Choroid plexus epithelial cell (primary cell): ENCODE measurements at regions not wholly inside any gene's neighbourhood (a gene's known extent, or its start where the extent isn't known, plus 50 kb on each side); places are given as distances from the start of the nearest gene placed in this dataset.

Experiments
- DNase-seq: peaks from one replicate; pipeline ENCODE4 v3.0.0-alpha.2; 2010; ENCODE audit warnings: low read depth
- H3K4me3 ChIP-seq: 2 replicates; pipeline ENCODE4 v1.5.1; 2011; ENCODE audit warnings: low read depth, mild to moderate bottlenecking, control low read depth, low read length, moderate library complexity
- TF ChIP-seq, protein P1 (sequence below): conservative IDR thresholded peaks from 2 replicates; pipeline ENCODE4 v1.5.1; 2011; ENCODE audit warnings: low read depth, mild to moderate bottlenecking, control low read depth, inconsistent platforms, low read length, moderate library complexity

DNA sequence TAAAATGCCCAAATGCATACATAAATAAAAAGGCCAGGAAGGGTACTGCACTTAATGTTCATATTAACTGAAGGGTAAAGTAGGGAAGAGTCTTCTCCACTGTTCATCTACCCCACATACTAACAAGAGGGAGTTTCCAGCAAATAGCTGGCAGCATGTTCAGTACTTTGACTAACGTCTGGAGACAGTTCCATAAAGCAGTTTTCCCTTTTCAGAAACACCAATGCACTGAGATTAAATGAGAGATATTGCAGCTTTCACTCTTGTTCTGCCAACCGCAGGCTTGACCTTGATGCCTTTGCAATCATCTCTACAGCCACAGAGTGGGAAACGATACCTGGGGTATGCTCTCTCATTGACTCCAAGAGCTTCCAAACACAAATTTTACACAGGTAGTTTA, 2123.1 kb upstream of the TENM3 start:
- no peak for DNase-seq
- TF ChIP-seq, protein P1, sequence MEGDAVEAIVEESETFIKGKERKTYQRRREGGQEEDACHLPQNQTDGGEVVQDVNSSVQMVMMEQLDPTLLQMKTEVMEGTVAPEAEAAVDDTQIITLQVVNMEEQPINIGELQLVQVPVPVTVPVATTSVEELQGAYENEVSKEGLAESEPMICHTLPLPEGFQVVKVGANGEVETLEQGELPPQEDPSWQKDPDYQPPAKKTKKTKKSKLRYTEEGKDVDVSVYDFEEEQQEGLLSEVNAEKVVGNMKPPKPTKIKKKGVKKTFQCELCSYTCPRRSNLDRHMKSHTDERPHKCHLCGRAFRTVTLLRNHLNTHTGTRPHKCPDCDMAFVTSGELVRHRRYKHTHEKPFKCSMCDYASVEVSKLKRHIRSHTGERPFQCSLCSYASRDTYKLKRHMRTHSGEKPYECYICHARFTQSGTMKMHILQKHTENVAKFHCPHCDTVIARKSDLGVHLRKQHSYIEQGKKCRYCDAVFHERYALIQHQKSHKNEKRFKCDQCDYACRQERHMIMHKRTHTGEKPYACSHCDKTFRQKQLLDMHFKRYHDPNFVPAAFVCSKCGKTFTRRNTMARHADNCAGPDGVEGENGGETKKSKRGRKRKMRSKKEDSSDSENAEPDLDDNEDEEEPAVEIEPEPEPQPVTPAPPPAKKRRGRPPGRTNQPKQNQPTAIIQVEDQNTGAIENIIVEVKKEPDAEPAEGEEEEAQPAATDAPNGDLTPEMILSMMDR, result no peak
- no peak overlapping the region for H3K4me3 ChIP-seq

DNA sequence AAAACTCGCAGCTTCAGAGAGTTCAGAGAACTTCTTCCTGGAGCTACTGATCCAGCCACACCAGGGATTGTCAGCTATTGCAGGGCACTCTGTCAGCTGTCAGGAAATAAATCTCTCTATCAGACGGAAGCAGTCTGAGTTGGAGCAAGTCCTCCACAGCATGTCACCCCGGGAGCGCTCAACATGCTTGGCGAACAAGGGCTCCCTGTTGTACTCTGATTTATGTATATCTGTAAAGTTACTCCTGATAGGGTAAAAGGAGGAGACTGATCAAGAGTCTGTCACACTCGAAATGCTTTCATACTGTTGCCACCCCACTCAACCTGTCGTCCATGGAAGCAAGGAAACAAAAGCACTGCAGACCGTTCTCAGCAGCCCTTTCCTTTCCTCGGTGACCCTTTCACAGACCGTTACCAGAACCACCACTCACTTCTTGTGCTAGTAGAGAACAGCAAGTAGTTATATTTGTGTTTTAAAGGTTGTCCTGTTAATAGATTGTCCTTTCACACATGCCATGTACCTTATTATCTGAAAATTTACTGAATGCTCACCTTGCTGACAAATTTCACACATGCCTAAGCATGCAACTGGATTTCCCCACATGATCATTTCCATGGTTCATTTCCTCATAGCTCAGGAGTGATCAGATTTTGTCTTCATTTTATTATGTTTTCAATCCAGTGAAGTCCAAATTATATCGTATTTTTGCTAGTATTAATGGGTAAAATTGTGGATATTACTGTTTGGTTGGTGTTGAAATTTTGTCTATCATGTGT, 2108.9 kb upstream of the TENM3 start:
- no peak overlapping the region for H3K4me3 ChIP-seq
- no peak for DNase-seq
- TF ChIP-seq, protein P1, result no peak

- TF ChIP-seq, protein P1, result no peak
- DNase-seq, result no peak
- H3K4me3 ChIP-seq, result no peak overlapping the region
These were observed 2101.5 kb upstream of the TENM3 start for GRCh38 chr4:180141734-180142133.

DNA sequence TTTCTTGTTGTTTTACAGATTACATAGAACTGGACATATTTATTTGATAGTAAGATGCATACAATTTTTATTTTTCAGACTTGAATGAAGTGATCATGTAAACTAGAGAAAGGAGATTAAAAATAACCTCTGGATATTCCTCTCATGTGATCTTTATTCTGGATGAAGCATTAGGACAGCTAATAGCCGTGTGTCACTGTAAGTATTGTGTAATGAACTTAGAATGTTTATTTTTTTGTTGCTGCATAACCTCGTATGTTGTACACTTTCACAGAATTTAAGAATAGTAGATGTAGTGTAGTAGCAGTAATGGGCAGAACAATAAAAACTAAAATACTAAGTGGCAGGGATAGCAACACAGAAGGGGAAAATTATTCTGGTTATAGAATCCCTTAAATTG, 2094.5 kb upstream of the TENM3 start:
- no peak for DNase-seq
- no peak overlapping the region for H3K4me3 ChIP-seq
- TF ChIP-seq, protein P1, result no peak

- TF ChIP-seq, protein P1, result peak; percentile 15
- DNase-seq, result no peak
- no peak overlapping the region for H3K4me3 ChIP-seq
These were observed 2092.4 kb upstream of the TENM3 start for GRCh38 chr4:180150818-180151217.

DNA sequence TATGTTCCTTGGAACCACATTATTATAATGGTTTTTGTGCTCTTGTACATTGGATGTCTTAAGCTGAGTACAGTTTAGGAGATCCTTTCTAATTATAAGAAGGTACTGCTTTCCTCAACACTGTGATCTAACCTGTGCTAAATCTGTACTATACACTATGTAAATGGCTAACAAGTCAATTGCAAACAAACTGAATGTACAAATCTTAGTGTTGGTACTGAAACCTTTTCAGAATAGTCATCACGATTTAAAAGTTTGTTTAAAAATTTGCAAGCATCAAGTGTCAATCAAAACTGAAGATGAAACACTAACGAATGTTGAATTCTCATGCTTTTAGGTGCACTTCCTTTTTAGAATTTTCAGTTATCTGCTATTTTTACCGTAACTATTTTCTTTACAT, 2090.4 kb upstream of the TENM3 start:
- no peak for DNase-seq
- TF ChIP-seq, protein P1, result no peak
- no peak overlapping the region for H3K4me3 ChIP-seq

DNA sequence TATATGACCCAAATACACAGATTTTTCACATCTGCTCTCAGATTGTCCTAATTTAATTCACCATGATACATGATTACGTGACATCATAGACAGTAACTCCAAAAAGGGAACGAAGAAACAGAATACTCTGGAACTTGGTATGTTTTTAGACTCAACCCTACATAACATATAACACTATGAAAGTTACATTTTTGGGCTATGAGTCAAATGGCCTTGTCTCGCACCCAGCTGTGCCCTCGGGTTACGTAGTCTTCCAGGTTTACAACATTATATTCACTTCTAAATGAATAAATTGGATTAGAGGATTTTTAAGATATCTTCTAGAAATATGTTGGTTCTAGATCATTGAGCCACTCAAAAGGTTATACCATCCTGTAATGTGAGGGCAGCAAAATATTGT, 2089.6 kb upstream of the TENM3 start:
- TF ChIP-seq, protein P1, result no peak
- no peak for DNase-seq
- no peak overlapping the region for H3K4me3 ChIP-seq
